SIG-M5 treated with dmso at 0.1 percent for 504 hours (cell line): ENCODE measurements at regions not wholly inside any gene's neighbourhood (a gene's known extent, or its start where the extent isn't known, plus 50 kb on each side); places are given as distances from the start of the nearest gene placed in this dataset.

Source experiments
- DNase-seq: peaks from one replicate; lab custom pipeline; 2025; ENCODE audit not compliant: unreplicated experiment; lab: John Stamatoyannopoulos, UW

- DNase-seq: no peak
These were observed 151.8 kb downstream of the OLFM1 start for GRCh38 chr9:135239100-135239768.

- no peak for DNase-seq
These were observed 152.3 kb downstream of the OLFM1 start for GRCh38 chr9:135239769-135240141.

DNA sequence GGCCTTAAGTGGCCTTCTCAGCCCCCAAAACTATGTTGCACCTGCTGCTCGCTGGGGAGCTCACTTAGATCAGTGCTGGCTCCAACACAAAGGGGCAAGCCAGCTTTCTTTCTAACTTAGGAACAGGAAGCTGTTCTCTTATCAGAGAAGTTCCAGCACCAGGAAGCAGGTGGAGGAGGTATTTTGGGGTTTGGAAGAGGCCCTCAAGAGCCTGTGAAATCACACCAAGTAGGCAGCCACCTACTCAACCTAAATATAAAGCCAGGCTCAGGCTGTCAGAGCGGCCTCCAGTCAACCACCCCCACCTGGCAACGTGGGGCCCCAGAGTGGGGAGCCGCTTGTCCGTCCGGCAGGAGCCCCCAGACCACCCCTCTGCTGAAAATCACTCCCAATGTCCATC is 152.8 kb downstream of the OLFM1 start:
- DNase-seq: no peak

- DNase-seq: no peak
These were observed 153.4 kb downstream of the OLFM1 start for GRCh38 chr9:135240871-135241311.

- no peak for DNase-seq
These were observed 154.0 kb downstream of the OLFM1 start for GRCh38 chr9:135241381-135242048.

- DNase-seq: no peak
These were observed 154.6 kb downstream of the OLFM1 start for GRCh38 chr9:135242049-135242396.

- no peak for DNase-seq
These were observed 154.9 kb downstream of the OLFM1 start for GRCh38 chr9:135242406-135242805.

GRCh38 chr9:135243201-135244190 is 156.0 kb downstream of the OLFM1 start:
- no peak for DNase-seq

GRCh38 chr9:135244271-135245221 is 157.1 kb downstream of the OLFM1 start:
- no peak for DNase-seq

DNA sequence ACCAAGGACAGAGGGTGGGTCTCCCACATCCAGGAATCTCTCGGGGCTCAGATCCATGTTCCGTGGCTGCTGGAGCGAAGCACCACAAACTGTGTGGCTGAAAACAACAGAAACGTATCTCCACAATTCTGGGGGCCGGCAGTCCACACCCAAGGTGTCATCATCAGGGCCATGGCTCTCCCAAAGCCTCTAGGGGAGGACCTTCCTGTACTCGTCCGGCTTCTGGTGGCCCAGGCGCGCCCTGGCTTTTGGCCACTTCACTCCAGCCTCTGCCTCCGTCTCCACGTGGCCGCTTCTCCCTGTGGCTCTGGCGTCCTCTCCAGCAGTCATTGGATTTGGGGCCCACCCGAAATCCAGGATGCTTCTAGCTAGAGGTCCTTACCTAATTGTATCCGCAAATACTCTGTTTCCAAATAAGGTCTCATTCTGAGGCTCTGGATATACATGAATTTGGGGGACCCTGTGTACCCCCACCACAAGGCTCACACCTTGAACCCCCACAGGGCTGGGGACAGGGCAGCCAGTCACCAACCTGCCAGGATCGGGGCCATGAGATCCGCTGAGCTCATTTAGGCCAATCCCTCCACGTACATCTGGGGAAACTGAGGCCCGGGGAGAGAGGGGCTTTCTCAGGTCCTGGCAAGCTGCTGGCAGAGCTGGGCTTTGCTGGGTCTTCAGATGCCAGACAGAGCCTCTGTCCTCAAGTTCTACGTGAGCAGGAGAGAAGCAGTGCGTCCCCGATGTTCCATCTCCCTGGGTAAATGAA is 158.2 kb downstream of the OLFM1 start:
- no peak for DNase-seq

DNA sequence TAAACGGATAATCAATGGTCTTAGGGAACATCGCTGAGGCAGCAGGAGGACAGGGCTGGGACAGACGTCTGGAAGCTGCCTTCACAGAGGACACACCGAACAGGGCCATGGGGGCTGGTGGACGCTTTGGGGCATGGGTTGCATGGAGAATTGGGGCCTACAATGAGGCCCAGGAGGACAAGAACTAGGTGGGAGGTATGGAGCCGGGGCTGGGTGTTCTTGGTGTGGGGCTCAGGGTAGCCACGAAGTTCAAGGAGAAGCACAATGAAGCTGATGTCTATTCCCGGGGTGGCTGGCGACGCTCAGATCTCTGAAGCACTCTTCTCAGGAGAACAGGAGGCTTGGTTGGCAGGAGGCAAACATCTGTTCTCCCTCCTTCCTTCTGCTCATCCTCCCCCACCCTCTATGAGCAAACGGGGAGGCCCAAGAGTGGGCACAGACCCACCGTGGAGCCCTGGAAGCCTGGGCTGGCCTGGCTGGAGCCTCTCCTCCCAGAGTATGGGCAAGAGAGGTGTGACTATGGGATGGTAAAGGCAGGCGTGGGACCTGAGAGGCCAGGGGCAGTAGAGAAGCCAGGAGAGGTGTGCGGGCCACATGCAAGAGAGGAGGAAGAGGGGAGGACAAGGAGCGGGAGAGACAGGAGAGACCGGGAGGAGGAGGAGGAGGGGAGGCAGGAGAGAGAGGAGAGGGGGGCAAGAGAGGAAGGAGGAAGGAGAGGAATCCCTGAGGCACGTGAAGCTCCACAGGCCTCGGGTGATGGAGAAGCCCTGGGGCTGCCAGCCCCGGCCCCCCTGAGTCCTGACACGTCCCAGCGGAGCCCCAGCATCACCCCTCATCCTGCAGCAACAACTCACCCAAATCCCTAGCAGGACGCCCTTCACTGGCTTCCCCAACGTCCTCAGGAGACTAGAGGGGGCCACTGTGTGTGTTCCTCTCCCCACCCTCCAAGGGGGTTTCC is 159.1 kb downstream of the OLFM1 start:
- DNase-seq: no peak

- no peak for DNase-seq
These were observed 159.9 kb downstream of the OLFM1 start for GRCh38 chr9:135247227-135247930.

GRCh38 chr9:135248111-135248510 is 160.6 kb downstream of the OLFM1 start:
- DNase-seq: no peak

DNA sequence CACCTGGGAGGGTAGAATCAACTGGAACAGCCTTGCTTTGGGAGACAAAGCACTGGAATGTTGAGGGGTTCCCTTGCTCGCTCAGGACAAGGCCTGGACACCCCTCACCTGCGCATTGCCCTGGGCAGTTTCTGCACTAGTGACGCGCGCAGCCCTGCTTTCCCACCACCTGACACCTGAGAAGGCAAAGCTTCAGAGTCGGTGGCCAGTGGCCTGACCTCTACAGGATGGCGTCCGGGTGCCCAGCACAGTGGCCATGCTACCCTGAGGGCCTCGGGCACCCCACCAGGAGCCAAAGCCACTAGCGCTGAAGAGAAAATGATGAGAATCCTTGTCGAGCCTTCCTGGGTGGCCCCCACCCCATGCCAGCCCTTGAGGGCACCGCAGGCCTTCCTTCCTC is 161.3 kb downstream of the OLFM1 start:
- DNase-seq: no peak

DNA sequence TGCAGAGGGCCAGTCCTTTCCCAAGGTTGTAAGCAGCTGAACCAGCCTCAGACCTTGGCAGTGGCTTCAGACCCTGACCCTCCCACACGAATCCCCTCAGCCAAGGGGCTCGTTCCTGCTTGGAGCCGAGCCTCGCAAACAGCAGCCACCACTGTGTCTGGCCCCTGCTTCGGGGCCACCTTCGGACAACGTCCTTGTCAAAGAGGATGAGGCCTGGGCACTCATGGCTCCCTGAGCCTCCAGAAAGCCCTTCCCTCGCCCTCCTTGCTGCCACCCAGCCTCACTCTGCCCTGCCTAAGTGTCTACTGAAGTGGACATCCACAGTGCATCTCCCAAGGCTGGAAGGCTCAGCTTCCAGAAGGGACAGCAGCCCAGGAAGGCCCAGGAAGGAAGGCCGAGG is 161.7 kb downstream of the OLFM1 start:
- no peak for DNase-seq

DNA sequence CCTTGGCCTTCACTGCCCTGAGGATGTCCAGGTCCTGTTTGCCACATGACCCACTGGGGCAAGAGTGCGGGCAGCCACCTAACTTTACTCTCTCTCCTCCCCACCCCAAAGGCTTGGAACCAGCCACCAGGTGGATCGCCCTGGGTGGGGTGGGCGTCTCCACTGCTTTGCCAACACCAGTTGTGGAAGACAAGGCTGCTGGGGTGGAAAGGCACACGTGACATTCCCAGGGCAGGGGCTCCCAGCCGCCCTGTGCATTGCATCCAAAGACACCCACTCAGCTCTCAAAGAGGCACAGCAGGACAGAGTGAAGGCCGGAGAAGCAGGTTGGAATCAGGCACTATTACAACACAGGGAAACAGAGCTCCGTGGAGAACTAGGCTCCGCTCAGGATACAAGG is 162.2 kb downstream of the OLFM1 start:
- no peak for DNase-seq

DNA sequence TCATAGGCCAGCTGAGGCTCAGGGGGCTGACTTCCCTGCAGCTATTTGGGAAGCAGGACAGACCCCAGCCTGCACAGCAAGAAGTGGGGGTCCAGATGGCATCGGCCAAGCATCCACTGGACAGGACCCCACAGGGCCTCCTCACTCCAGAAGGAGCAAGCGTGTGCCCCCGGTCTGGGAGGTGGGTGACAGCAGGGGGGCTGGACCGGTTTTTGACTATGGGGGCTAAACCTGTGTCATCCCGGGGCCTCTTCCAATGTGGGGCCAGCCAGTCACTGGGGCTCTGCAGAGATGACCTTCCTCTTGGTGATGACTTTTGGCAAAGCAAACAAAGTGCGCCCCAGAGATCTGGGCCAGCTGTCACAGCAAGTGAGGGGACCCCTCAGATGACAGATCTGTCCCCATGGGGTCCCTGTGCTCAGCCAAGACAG is 163.9 kb downstream of the OLFM1 start:
- no peak for DNase-seq
